ENCODE measurements at regions not wholly inside any gene's neighbourhood (a gene's known extent, or its start where the extent isn't known, plus 50 kb on each side); places are given as distances from the start of the nearest gene placed in this dataset.
"Not testable (repeated sequence)": the region's sequence is repeated elsewhere in the genome, so short reads cannot be mapped to it uniquely, and the experiment has no call there.

DNA sequence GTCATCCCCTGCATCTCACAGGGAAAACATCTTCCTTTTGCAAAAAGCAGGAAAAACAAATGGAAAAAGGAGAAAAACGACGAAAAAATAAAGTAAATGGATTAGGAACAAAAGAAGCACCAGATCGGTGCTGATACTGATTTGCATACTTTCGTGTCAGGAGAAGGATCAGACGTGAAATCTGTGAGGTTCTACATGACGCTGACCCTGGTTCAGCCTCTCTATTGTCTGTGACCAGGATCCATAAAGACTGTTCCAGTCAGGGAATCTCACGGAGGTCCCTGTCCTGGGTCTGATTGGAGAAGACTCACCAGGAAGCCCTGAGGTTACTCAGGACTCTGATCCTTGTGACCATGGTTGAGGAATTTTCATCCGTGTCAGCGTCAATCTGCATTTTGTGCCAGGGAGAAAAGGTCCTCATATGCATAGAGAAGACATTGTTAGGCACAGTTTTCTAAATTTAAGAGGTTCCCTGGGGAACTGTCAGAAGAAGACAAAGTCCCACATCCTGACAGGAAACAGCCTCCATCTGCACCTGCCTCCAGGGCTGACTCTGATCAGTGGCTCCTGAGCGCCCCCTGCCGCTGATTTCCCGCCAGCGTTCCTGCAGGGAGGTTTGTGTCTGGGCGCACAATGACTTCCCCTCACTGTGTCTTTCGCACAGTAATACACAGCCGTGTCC is 808.2 kb downstream of the TMEM121 start:
- DNase-seq; intact Hi-C loops (cut with DNase I); H3K4me3 ChIP-seq (ENCODE audit: low read length in 2 of 2); H3K36me3 ChIP-seq (ENCODE audit: control insufficient read depth in 1 of 2, insufficient read depth in 2 of 2, low read length in 1 of 2); H3K9me3 ChIP-seq (ENCODE audit: control insufficient read depth, low read length); ATAC-seq (ENCODE audit: low FRiP score); H3K27ac ChIP-seq (ENCODE audit: low read depth in 1 of 2, low read length in 2 of 2); H3K27me3 ChIP-seq (ENCODE audit: control insufficient read depth in 1 of 2, insufficient read depth in 2 of 2, low read length in 1 of 2); H3K4me1 ChIP-seq (ENCODE audit: control insufficient read depth in 1 of 2, insufficient read depth in 2 of 2, low read length in 2 of 2): not testable (repeated sequence)
- 38 to 48% methylated on average over 15 to 16 of the region's 16 CpGs for WGBS, 2 donors

DNA sequence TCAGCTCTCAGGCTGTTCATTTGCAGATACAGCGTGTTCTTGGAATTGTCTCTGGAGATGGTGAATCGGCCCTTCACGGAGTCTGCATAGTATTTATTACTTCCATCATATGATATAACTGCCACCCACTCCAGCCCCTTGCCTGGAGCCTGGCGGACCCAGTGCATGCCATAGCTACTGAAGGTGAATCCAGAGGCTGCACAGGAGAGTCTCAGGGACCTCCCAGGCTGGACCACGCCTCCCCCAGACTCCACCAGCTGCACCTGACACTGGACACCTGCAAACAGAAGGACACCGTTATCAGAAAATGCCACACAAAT is 808.7 kb downstream of the TMEM121 start:
- H3K9me3 ChIP-seq (ENCODE audit: control insufficient read depth, low read length); H3K36me3 ChIP-seq (ENCODE audit: control insufficient read depth in 1 of 2, insufficient read depth in 2 of 2, low read length in 1 of 2); H3K4me1 ChIP-seq (ENCODE audit: control insufficient read depth in 1 of 2, insufficient read depth in 2 of 2, low read length in 2 of 2); ATAC-seq (ENCODE audit: low FRiP score); H3K27me3 ChIP-seq (ENCODE audit: control insufficient read depth in 1 of 2, insufficient read depth in 2 of 2, low read length in 1 of 2); DNase-seq; H3K4me3 ChIP-seq (ENCODE audit: low read length in 2 of 2); H3K27ac ChIP-seq (ENCODE audit: low read depth in 1 of 2, low read length in 2 of 2); intact Hi-C loops (cut with DNase I): not testable (repeated sequence)
- WGBS, 2 donors = 32 to 41% methylated on average over 5 of the region's 6 CpGs

DNA sequence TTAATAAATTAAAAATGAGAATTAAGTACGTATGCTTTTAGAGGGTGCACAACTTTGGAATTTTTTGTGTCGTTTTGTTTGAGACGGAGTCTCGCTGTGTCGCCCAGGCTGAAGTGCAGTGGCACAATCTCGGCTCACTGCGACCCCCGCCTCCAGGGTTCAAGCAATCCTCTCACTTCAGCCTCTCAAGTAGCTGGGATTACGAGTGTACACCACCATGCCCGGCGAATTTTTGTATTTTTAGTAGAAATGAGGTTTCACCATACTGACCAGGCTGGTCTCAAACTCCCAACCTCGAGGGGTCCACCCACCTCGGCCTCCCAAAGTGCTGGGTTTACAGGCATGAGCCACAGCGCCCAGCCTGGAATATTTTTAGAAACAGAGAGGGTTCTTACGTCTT is 812.4 kb downstream of the TMEM121 start:
- intact Hi-C loops (cut with DNase I); H3K4me3 ChIP-seq (ENCODE audit: low read length in 2 of 2); DNase-seq; H3K36me3 ChIP-seq (ENCODE audit: control insufficient read depth in 1 of 2, insufficient read depth in 2 of 2, low read length in 1 of 2); H3K9me3 ChIP-seq (ENCODE audit: control insufficient read depth, low read length); ATAC-seq (ENCODE audit: low FRiP score); H3K4me1 ChIP-seq (ENCODE audit: control insufficient read depth in 1 of 2, insufficient read depth in 2 of 2, low read length in 2 of 2); H3K27me3 ChIP-seq (ENCODE audit: control insufficient read depth in 1 of 2, insufficient read depth in 2 of 2, low read length in 1 of 2); H3K27ac ChIP-seq (ENCODE audit: low read depth in 1 of 2, low read length in 2 of 2): not testable (repeated sequence)
- whole genome bisulfite sequencing, 2 donors = 52 to 56% methylated on average over 15 of the region's 15 CpGs

DNA sequence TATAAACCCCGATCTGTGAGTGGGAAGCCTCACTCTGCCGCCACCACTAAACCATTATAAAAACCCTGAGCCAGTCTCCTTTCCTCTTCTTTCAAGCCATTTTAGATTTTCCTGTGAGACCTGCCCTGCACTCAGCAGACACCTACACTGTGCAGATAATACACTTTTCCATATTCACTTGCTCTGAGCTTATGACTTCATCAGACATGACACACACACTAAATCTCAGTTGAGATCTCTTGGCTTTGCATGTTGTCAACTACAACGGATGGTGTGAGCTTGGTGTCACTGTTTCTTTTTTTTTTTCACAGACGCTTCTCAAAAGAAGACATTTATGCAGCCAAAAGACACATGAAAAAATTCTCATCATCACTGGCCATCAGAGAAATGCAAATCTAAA is 814.3 kb downstream of the TMEM121 start:
- H3K4me1 ChIP-seq (ENCODE audit: control insufficient read depth in 1 of 2, insufficient read depth in 2 of 2, low read length in 2 of 2); intact Hi-C loops (cut with DNase I); ATAC-seq (ENCODE audit: low FRiP score); H3K9me3 ChIP-seq (ENCODE audit: control insufficient read depth, low read length); H3K4me3 ChIP-seq (ENCODE audit: low read length in 2 of 2); H3K36me3 ChIP-seq (ENCODE audit: control insufficient read depth in 1 of 2, insufficient read depth in 2 of 2, low read length in 1 of 2); H3K27me3 ChIP-seq (ENCODE audit: control insufficient read depth in 1 of 2, insufficient read depth in 2 of 2, low read length in 1 of 2); DNase-seq; H3K27ac ChIP-seq (ENCODE audit: low read depth in 1 of 2, low read length in 2 of 2): not testable (repeated sequence)
- 71 to 75% methylated on average over 2 of the region's 4 CpGs for WGBS, 2 donors

DNA sequence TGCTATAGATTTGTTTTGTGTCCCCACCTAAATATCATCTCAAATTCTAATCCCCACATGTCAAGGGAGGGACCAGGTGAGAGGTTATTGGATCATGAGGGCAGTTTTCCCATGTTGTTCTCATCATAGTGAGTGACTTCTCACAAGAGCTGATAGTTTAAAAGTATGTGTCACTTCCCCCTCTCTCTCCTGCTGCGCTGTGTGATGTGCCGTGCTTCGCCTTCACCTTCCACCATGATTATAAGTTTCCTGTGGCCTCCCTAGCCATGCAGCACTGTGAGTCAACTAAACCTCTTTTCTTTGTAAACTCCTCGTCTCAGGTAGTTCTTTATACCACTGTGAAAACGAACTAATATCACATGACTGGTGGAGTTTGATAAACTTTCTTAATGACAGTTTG is 814.8 kb downstream of the TMEM121 start:
- H3K36me3 ChIP-seq (ENCODE audit: control insufficient read depth in 1 of 2, insufficient read depth in 2 of 2, low read length in 1 of 2); H3K27me3 ChIP-seq (ENCODE audit: control insufficient read depth in 1 of 2, insufficient read depth in 2 of 2, low read length in 1 of 2); intact Hi-C loops (cut with DNase I); ATAC-seq (ENCODE audit: low FRiP score); H3K4me1 ChIP-seq (ENCODE audit: control insufficient read depth in 1 of 2, insufficient read depth in 2 of 2, low read length in 2 of 2); H3K4me3 ChIP-seq (ENCODE audit: low read length in 2 of 2); H3K27ac ChIP-seq (ENCODE audit: low read depth in 1 of 2, low read length in 2 of 2); DNase-seq; H3K9me3 ChIP-seq (ENCODE audit: control insufficient read depth, low read length): not testable (repeated sequence)
- WGBS, 2 donors = 61 to 63% methylated on average over 5 of the region's 5 CpGs

DNA sequence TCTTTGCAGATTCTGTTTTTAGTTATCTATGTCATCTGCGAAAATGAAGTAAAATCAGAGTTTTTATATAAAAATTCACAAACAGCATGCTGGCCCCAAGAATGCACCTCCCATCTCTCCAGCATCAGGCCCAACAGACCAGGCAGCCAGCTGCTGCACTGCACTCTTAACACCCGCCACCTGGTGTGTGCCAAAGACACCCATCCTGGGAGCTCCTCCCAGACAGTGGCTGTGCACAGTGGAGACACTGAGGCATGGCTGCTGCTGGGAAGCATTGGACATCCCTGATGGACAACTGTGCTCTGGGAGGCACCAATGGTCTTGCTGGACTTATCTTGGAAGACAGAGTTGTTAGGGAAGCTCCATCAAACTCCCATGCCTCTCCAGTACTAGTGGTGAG is 817.2 kb downstream of the TMEM121 start:
- intact Hi-C loops (cut with DNase I) = no loop called here
- Histone ChIP-seq H3K36me3 (ENCODE audit: control insufficient read depth in 1 of 2, insufficient read depth in 2 of 2, low read length in 1 of 2) (no peaks in the 10 kb centered on the region), H3K27me3 (ENCODE audit: control insufficient read depth in 1 of 2, insufficient read depth in 2 of 2, low read length in 1 of 2) (peaks cover 0 to 1% of the 10 kb centered on the region in 2 donors), H3K4me1 (ENCODE audit: control insufficient read depth in 1 of 2, insufficient read depth in 2 of 2, low read length in 2 of 2) (no peaks in the 10 kb centered on the region), H3K9me3 (ENCODE audit: control insufficient read depth, low read length) (no peaks in the 10 kb centered on the region), H3K4me3 (ENCODE audit: low read length in 2 of 2) (no peak overlapping the region), H3K27ac (ENCODE audit: low read depth in 1 of 2, low read length in 2 of 2) (no peak overlapping the region)
- WGBS, 2 donors = 50 to 51% methylated on average over 2 of the region's 2 CpGs
- DNase-seq (no peak), ATAC-seq (ENCODE audit: low FRiP score) (no peak)

DNA sequence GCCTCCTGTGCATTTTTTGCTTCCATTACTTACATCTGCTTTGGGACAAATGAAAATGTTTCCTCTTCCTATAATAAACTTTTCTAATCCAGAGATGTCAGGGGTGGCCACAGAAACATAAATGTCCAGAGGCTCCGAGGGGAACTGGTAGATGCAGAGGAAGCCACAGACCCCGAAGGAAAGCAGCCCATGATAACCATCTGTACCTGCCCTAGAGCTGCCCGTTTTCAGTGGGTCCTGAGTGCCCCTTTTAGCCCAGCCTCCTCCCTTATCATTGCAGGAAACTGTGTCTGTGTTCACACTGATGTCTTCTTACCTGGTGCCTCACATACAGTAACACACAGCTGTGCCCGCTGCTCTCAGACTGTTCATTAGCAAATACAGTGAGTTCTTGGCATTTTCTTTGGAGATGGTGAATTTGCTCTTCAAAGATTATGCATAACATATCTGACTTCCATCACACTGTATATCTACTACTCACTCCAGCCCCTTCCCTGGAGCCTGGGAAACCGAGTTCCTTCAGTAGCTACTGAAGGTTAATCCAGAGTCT is 817.8 kb downstream of the TMEM121 start:
- intact Hi-C loops (cut with DNase I); H3K9me3 ChIP-seq (ENCODE audit: control insufficient read depth, low read length); H3K27me3 ChIP-seq (ENCODE audit: control insufficient read depth in 1 of 2, insufficient read depth in 2 of 2, low read length in 1 of 2); DNase-seq; H3K36me3 ChIP-seq (ENCODE audit: control insufficient read depth in 1 of 2, insufficient read depth in 2 of 2, low read length in 1 of 2); H3K27ac ChIP-seq (ENCODE audit: low read depth in 1 of 2, low read length in 2 of 2); H3K4me1 ChIP-seq (ENCODE audit: control insufficient read depth in 1 of 2, insufficient read depth in 2 of 2, low read length in 2 of 2); ATAC-seq (ENCODE audit: low FRiP score); H3K4me3 ChIP-seq (ENCODE audit: low read length in 2 of 2): not testable (repeated sequence)
- WGBS, 2 donors = 29 to 33% methylated on average over 5 of the region's 5 CpGs

DNA sequence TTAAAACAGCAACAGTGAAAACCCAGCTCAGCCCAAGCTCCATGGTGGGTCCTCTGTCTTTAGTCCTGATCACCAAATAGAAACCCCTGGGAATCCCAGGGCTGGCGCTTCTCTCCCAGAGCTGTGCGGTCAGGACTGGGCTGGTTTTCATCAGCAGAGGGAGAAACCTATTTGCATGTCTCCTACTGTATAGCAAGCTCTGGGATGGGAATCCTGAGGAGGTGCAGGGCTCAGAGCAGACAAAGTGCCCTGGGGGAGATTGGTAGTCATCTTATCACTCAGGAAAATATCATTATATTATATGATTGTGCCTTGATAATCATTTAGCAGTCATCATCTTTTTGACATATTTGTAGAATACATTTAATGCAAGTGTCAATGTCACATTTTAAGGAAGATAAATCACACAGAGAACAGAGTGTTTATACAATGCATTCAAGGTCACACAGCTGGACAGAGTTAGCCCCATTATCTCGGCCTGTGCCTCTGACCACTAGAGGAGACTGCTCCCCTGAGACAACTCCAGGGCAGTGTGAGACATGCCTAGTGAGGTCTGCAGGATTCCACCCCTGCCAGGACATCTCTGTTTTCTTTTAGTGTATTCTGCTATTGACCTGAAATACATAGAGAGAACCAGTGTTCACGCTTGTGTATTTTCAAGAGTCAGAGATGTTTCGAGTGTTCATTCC is 818.6 kb downstream of the TMEM121 start:
- H3K36me3 ChIP-seq (ENCODE audit: control insufficient read depth in 1 of 2, insufficient read depth in 2 of 2, low read length in 1 of 2); H3K9me3 ChIP-seq (ENCODE audit: control insufficient read depth, low read length); ATAC-seq (ENCODE audit: low FRiP score); H3K27ac ChIP-seq (ENCODE audit: low read depth in 1 of 2, low read length in 2 of 2); DNase-seq; H3K4me3 ChIP-seq (ENCODE audit: low read length in 2 of 2); H3K27me3 ChIP-seq (ENCODE audit: control insufficient read depth in 1 of 2, insufficient read depth in 2 of 2, low read length in 1 of 2); intact Hi-C loops (cut with DNase I); H3K4me1 ChIP-seq (ENCODE audit: control insufficient read depth in 1 of 2, insufficient read depth in 2 of 2, low read length in 2 of 2): not testable (repeated sequence)
- 65 to 69% methylated on average over 5 of the region's 5 CpGs for WGBS, 2 donors

DNA sequence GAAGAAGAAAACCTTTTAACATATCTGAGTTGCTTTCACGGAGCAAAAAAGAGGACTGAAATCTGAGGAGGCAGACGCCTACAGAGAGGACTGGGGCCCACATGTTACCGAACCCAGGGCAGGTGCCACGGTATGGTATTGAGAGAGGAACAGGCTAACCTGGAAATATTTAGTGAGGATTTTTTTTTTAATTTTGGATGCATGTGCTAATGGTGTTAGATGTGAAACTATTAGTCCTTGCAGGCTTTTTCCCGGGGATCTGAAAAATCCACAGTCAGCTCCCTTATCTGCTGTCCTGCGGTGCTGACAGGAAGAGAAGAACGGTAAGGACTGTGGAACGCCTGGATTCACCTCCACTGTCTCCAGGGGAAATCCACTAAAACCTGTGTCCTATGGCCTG is 819.7 kb downstream of the TMEM121 start:
- whole genome bisulfite sequencing, 2 donors = 64 to 68% methylated on average over 8 of the region's 8 CpGs
- H3K27ac ChIP-seq (ENCODE audit: low read depth in 1 of 2, low read length in 2 of 2) = no peak overlapping the region
- peaks cover 0 to 1% of the 10 kb centered on the region in 2 donors for H3K27me3 ChIP-seq (ENCODE audit: control insufficient read depth in 1 of 2, insufficient read depth in 2 of 2, low read length in 1 of 2)
- H3K4me1 ChIP-seq (ENCODE audit: control insufficient read depth in 1 of 2, insufficient read depth in 2 of 2, low read length in 2 of 2) = no peaks in the 10 kb centered on the region
- H3K4me3 ChIP-seq (ENCODE audit: low read length in 2 of 2) = no peak overlapping the region
- intact Hi-C loops (cut with DNase I) = no loop called here
- H3K36me3 ChIP-seq (ENCODE audit: control insufficient read depth in 1 of 2, insufficient read depth in 2 of 2, low read length in 1 of 2) = no peaks in the 10 kb centered on the region
- ATAC-seq (ENCODE audit: low FRiP score) = no peak
- no peaks in the 10 kb centered on the region for H3K9me3 ChIP-seq (ENCODE audit: control insufficient read depth, low read length)
- no peak for DNase-seq
